Myocyte (in vitro differentiated cells): ENCODE measurements at regions not wholly inside any gene's neighbourhood (a gene's known extent, or its start where the extent isn't known, plus 50 kb on each side); places are given as distances from the start of the nearest gene placed in this dataset.

Source experiments
- DNase-seq: peaks from one replicate; pipeline ENCODE4 v3.0.0-alpha.2; 2012; ENCODE audit warnings: low read depth

- peak; percentile 1 for DNase-seq
Measured at GRCh38 chr11:79845002-79845709, 404.3 kb upstream of the TENM4 start.

DNA sequence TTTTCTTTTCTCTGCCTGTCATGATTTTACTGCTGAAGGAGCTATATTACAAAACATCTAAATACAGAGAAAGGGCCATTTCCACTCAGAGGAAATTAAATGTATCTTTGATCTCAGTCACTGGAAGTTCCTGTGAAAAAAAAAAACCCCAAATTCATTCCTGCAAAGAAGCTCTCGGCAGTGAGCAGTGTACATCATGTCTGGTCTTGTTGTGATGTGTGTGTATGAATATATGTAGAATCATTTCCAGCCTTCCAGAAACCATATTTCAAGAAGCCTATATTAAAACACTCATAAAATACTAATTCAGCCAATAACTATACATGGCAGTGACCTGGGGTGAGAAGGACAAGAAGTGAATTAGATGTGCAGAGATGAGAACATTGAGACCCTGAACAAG lies 393.2 kb upstream of the TENM4 start:
- no peak for DNase-seq

DNA sequence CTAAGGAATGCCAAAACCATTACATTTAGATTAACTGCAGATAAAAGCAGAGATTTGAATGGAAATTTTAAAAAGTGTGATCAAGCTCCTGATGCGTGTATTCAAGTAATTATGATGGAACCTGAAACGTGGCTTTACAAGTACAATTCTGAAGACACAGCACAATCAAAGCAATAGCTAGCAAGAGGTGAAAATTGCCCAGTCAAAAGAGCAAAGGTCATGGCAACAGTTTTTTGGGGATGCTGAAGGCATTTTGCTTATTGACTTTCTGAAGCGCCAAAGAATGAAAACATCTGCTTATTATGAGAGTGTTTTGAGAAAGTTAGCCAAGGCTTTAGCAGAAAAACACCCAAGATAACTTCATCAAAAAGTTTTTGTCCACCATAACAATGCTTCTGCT lies 389.6 kb upstream of the TENM4 start:
- no peak for DNase-seq

- no peak for DNase-seq
Measured at GRCh38 chr11:79829891-79830290, 389.1 kb upstream of the TENM4 start.

- no peak for DNase-seq
Measured at GRCh38 chr11:79822766-79823165, 381.9 kb upstream of the TENM4 start.

DNA sequence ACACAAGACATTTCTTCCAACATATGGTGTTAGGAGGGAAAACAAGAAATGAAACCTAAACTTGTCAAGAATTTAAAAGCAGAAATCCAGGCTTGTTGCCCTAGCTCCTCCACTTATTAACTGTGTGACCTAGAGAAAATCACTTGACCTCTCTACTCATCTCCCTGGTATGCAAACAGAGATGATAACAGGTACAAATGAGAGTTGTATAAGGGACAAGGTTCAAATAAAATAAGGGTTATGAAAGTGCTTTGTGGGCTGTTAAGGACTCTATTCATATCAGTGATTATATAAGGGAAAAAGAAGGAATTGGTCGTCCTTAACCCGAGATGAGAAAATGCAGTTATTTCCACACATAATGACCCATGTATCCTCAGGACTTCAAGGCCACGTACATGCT lies 372.7 kb upstream of the TENM4 start:
- no peak for DNase-seq

DNA sequence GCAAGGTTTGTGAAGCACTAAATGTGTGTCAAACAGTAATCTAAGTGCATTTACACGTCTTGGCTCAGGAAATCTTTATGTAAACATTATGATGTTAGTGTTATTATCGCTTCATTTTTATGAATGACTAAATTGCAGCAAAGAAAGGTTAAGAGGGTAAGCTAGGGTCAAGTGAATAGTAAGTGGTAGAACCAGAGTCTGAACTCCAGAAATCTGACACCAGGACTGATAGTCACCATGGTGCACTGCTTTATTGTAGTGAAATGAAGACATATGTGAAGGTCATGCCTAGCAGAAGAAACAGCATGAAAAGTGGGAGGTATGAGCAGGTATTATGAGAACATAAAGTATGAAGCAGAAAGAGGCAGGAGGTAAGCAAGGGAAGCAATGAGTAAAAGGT lies 368.7 kb upstream of the TENM4 start:
- no peak for DNase-seq

- no peak for DNase-seq
Measured at GRCh38 chr11:79807506-79807905, 366.7 kb upstream of the TENM4 start.

DNA sequence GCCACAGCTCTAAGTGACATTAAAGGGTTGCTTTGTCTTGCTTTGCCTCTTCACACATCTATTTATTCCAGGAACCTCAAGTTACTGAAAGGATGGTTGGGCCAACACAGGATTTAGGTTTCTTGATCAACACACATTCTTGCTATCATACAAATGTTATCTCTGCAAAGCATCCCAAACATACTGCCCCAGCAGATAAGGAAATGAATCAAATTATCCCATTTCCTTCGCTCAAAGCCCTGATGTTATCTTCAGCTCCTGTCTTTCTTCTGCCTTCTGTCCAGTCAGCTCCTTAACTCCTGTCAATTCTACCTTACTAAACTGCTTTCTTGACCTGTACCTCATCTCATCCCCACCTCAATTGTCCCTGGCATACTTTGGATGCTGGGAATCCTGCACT lies 355.9 kb upstream of the TENM4 start:
- no peak for DNase-seq

DNA sequence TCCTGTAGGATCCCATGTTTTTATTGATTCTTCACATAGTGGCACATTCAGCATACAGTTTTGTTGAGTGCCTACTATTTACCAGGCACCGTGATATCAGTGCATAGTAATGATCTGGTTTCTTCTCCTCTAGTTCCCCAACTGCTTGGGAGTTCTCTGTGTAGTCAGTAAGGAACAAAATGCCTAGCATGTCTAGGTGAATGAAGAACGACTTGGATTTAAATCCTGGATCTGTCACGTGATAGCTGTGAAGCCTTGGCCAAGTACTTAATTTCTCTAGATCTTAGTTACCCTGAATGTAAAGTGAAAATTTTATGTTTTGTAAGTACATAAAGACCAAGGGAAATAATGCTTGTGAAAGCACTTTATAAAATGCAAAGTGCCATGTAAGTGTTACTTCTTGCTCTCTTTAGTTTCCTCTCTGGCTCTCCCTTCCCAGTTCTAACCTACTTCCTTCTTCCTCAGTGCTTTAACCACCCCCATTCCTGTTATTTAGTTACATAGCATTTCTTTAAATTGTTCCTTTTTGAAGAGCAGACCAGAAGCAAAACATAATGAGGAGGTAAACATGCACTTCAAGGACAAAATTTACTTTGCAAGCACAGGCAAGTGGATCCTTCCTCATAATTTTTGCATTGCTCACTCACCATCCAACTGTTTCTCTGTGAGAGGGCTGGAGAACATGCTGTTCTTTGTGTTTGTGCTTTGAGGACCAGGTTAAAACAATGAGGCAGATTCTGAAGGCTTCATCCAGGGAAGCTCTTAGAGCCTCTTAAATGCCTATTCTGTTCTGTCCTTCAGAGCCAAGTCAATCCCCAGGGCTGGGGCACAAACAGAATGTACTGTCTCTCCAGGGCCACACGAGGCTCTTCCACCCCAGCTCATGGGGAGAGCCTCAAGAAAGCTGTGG lies 353.9 kb upstream of the TENM4 start:
- DNase-seq, result no peak

- no peak for DNase-seq
Measured at GRCh38 chr11:79794057-79794456, 353.2 kb upstream of the TENM4 start.

- no peak for DNase-seq
Measured at GRCh38 chr11:79786961-79787360, 346.1 kb upstream of the TENM4 start.

- DNase-seq, result no peak
Measured at GRCh38 chr11:79783833-79784232, 343.0 kb upstream of the TENM4 start.

GRCh38 chr11:79768343-79768742 lies 327.5 kb upstream of the TENM4 start:
- DNase-seq, result no peak

DNA sequence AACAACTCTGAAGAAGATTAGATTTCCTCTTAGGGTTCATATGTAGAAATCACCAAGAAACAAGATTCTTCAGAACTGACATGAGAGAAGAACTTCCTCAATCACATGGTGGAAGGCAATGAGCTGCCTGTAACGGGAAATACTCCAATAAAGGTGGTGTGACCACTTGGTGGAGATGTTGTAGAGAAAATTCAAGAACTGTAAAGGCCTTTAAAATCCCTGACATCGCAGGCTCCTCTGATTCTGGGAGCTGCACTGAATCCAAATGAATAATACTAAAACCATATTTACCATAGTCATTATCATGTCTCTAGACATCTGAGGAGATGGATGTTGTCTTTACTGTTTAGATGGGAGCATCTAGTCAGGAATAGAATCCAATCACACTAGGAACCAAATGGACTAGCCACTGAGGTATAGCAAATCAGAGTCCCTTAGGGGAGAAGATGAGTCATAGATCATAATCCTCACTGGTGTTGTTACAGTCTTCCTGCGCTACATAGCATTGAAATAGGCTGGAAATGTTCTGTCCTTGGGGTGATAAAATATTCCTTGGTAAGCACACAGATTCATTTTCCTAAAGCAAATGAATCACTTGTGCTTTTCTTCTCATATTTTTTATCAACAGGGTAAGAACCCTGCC lies 321.6 kb upstream of the TENM4 start:
- DNase-seq, result peak; percentile 5

GRCh38 chr11:79758325-79758724 lies 317.5 kb upstream of the TENM4 start:
- DNase-seq, result no peak

GRCh38 chr11:79747406-79747805 lies 306.6 kb upstream of the TENM4 start:
- no peak for DNase-seq

- DNase-seq, result no peak
Measured at GRCh38 chr11:79744941-79745340, 304.1 kb upstream of the TENM4 start.

DNA sequence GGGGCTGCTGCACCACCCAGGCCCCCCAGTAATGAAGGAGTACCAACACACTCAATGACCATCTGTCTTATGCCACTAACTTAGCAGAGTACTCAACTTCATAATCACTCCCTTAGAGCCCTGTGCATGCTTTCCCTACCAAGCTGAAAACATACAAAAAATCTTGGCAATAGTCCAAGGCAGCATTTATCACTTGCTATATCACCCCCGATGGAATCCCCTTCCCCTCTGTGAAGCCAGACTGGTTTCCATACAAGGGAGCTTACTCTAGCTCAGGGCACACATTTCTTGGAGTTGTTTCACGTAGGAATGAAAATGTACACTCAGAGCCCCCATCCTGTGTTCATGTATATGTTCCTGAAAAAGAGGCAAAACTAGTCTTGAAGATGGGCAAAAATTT lies 301.3 kb upstream of the TENM4 start:
- DNase-seq, result no peak

DNA sequence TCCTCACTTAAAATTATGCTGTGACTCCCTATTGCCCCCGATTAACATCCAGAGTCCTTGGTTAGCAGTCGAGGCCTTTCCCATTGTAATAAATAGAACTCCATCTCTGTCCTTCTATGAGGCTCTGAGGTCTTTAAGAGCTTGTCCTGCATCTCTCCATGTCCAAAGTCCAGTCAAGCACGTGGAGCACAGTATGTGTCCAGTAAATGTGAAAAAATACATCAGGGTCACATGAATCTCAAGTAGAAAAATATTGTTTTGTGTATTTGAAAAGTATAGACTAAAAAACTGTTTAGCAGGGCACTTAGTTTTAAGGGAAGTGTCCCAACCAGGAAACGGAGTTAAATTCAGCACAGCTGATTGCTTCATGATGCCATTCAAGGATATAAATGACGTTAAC lies 298.8 kb upstream of the TENM4 start:
- no peak for DNase-seq

DNA sequence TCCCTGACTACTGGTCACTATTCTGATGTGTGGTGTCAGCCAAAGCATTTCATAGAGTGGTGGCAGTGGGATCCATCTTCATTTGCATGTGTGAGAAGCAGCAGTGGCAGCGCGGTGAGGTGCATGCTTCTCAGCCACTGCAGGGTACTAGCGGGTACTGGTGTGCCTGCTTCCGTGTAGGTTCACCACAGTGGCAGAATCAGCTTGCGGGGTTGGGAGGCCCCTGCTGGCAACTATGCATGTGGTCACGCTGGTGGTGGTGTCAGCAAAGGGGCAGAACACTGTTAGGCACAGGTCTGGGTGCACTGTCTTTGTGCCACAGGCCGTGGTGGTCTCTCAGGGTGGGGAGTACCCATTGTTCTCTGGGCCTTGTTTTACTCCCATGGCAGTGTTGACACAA lies 286.4 kb upstream of the TENM4 start:
- DNase-seq, result no peak

- DNase-seq, result no peak
Measured at GRCh38 chr11:79720115-79720514, 279.3 kb upstream of the TENM4 start.
